ENCODE measurements at regions not wholly inside any gene's neighbourhood (a gene's known extent, or its start where the extent isn't known, plus 50 kb on each side); places are given as distances from the start of the nearest gene placed in this dataset.

- H3K9me3 Mint-ChIP-seq, result no peaks in the 10 kb centered on the region
- H3K27me3 Mint-ChIP-seq, result no peaks in the 10 kb centered on the region
- H3K27ac Mint-ChIP-seq, result no peak overlapping the region
- H3K4me3 Mint-ChIP-seq, result no peak overlapping the region
- H3K36me3 Mint-ChIP-seq, result no peaks in the 10 kb centered on the region
- no peak for DNase-seq (ENCODE audit: extremely low spot score, unreplicated experiment)
- H3K4me1 Mint-ChIP-seq (ENCODE audit: unreplicated experiment), result no peaks in the 10 kb centered on the region
- no peak for TF ChIP-seq CTCF (conservative IDR thresholded peaks at IDR 0.05)
Observed at GRCh38 chr7:46841248-46841647, 740.7 kb downstream of the TNS3 start.

GRCh38 chr7:46839651-46840050, 742.3 kb downstream of the TNS3 start:
- H3K36me3 Mint-ChIP-seq, result no peaks in the 10 kb centered on the region
- no peak for DNase-seq (ENCODE audit: extremely low spot score, unreplicated experiment)
- no peaks in the 10 kb centered on the region for H3K27me3 Mint-ChIP-seq
- no peak overlapping the region for H3K4me3 Mint-ChIP-seq
- no peak for TF ChIP-seq CTCF (conservative IDR thresholded peaks at IDR 0.05)
- H3K27ac Mint-ChIP-seq, result no peak overlapping the region
- H3K4me1 Mint-ChIP-seq (ENCODE audit: unreplicated experiment), result no peaks in the 10 kb centered on the region
- H3K9me3 Mint-ChIP-seq, result no peaks in the 10 kb centered on the region

GRCh38 chr7:46838463-46838862, 743.4 kb downstream of the TNS3 start:
- Mint-ChIP-seq H3K36me3 (no peaks in the 10 kb centered on the region), H3K4me3 (no peak overlapping the region), H3K9me3 (no peaks in the 10 kb centered on the region), H3K4me1 (ENCODE audit: unreplicated experiment) (no peaks in the 10 kb centered on the region), H3K27ac (no peak overlapping the region), H3K27me3 (no peaks in the 10 kb centered on the region)
- no peak for DNase-seq (ENCODE audit: extremely low spot score, unreplicated experiment)
- TF ChIP-seq CTCF (conservative IDR thresholded peaks at IDR 0.05), result no peak

- Mint-ChIP-seq H3K36me3 (no peaks in the 10 kb centered on the region), H3K4me3 (no peak overlapping the region), H3K9me3 (no peaks in the 10 kb centered on the region), H3K4me1 (ENCODE audit: unreplicated experiment) (no peaks in the 10 kb centered on the region), H3K27ac (no peak overlapping the region), H3K27me3 (no peaks in the 10 kb centered on the region)
- TF ChIP-seq CTCF (conservative IDR thresholded peaks at IDR 0.05), result no peak
- no peak for DNase-seq (ENCODE audit: extremely low spot score, unreplicated experiment)
Observed at GRCh38 chr7:46835556-46835955, 746.4 kb downstream of the TNS3 start.

GRCh38 chr7:46834921-46835320, 747.0 kb downstream of the TNS3 start:
- Mint-ChIP-seq H3K4me3 (no peak overlapping the region), H3K4me1 (ENCODE audit: unreplicated experiment) (no peaks in the 10 kb centered on the region), H3K36me3 (no peaks in the 10 kb centered on the region), H3K27me3 (no peaks in the 10 kb centered on the region), H3K27ac (no peak overlapping the region), H3K9me3 (no peaks in the 10 kb centered on the region)
- TF ChIP-seq CTCF (conservative IDR thresholded peaks at IDR 0.05), result no peak
- no peak for DNase-seq (ENCODE audit: extremely low spot score, unreplicated experiment)

GRCh38 chr7:46833197-46833596, 748.7 kb downstream of the TNS3 start:
- Mint-ChIP-seq H3K4me3 (no peak overlapping the region), H3K9me3 (no peaks in the 10 kb centered on the region), H3K4me1 (ENCODE audit: unreplicated experiment) (no peaks in the 10 kb centered on the region), H3K36me3 (no peaks in the 10 kb centered on the region), H3K27ac (no peak overlapping the region), H3K27me3 (no peaks in the 10 kb centered on the region)
- TF ChIP-seq CTCF (conservative IDR thresholded peaks at IDR 0.05), result no peak
- no peak for DNase-seq (ENCODE audit: extremely low spot score, unreplicated experiment)
